NCI-H2107 treated with DMSO at 0.1 percent for 48 hours (cell line): ENCODE measurements at regions not wholly inside any gene's neighbourhood (a gene's known extent, or its start where the extent isn't known, plus 50 kb on each side); places are given as distances from the start of the nearest gene placed in this dataset.

Experiments
- DNase-seq: peaks from one replicate; lab custom pipeline; 2025; ENCODE audit not compliant: unreplicated experiment; lab: John Stamatoyannopoulos, UW

DNA sequence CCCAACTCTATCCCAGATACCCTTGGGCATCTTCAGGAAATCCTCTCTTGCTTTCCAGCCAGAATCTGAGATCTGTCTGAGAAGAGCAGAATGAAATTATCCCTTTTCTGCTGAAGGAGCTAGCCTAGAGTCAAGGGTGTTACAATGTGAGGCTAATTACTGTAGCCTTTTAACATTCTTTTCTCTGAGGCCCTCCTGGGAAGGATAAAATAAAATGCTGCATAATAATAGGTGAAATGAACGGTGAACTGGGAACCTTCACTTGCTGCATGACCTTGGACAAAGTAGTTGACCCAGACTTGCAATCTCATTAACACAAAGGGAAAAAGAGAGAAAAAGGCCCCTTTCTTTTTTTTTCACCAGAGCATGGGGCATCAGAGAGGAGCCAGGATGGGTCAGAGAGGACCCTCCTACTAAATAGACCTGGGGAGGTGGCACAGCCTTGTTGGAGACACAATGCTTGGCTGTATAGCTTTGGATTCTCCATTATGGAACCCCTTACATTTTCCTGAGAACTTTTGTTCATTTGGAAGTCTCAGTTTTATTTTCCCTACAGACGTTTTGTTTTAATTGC is 137.0 kb upstream of the LIPC start:
- DNase-seq, result no peak

DNA sequence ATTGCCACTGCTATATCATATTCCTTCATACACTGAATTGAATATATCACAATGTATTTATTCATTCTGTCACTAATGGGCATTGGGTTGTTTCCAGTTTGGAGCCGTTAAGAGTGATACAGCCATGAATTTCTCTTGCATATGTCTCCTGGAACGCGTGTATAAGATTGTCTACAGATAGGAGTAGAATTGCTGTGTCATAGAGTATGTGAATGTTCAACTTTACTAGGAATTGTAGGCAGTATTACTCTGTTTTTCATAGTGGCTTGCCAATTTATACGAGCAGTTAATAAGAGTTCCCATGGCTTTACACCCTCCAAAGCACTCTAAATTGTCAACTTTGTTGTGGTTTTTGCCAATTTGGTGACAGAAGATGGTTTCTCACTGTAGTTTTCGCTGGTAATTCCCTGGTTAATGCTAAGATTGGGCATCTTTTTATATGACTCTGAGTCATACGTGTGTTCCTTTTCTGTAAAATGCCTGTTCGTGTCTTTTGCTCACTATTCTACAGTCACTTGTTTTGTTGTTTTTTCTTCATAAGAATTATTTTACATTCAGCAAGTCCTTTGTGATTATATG is 136.1 kb upstream of the LIPC start:
- DNase-seq, result no peak

DNA sequence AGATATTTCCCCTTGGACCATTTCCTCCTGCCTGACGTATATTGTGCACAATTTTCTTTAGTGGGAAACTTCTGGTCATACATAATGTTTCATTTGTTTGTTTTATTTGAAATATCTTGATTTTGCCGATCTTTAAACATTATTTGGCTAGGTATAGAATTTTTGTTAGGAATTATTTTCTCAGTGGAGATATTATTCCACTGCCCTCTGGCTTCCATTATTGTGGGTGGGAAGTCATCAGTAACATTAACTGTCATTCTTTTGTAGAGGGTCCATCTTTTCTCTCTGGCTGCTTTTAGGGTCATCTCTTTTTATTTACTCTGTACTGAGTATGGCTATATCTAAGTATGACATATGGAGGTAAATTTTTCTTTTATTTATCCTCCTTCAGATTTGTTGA is 135.5 kb upstream of the LIPC start:
- DNase-seq, result no peak

DNA sequence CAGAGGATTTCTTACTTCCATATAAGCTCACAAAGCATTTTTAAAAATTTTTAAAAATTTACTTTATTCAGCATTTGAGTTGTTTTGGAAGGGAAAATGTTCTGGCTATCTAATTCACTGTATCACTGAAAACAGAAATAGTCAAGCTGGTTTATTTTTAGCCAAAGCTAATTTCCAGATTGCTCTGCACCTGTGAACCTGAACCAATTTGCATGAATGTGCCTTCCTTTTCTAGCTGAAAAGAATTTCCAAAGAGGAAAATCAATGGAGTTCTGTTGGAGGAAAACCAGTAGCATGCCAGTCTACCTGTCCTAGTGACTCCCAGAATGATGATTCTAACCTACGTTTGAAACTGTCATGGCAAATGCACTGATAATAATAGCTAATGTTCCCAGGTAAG is 134.2 kb upstream of the LIPC start:
- no peak for DNase-seq

- DNase-seq, result no peak
Measured at GRCh38 chr15:58298879-58299850, 132.6 kb upstream of the LIPC start.

GRCh38 chr15:58302832-58303231 is 129.0 kb upstream of the LIPC start:
- DNase-seq, result no peak

DNA sequence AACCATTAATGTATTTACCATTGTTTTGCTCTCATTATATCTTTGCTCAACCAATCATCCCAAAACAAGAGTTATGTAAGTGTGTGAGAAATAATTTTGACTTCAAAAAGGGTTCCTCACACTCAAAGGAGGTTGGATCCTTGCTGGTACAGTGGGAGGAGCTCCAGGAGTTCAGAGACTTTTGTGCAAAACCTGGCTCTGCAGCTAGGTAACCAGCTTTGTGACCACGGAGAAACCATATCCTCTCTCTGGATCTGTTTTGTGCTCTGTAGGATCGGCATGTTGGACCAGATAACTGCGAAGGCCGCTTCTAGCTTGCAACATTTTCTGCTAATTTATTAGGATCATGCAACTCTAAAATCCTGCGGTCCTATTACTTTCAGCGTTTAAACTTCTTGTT is 128.6 kb upstream of the LIPC start:
- DNase-seq, result no peak

DNA sequence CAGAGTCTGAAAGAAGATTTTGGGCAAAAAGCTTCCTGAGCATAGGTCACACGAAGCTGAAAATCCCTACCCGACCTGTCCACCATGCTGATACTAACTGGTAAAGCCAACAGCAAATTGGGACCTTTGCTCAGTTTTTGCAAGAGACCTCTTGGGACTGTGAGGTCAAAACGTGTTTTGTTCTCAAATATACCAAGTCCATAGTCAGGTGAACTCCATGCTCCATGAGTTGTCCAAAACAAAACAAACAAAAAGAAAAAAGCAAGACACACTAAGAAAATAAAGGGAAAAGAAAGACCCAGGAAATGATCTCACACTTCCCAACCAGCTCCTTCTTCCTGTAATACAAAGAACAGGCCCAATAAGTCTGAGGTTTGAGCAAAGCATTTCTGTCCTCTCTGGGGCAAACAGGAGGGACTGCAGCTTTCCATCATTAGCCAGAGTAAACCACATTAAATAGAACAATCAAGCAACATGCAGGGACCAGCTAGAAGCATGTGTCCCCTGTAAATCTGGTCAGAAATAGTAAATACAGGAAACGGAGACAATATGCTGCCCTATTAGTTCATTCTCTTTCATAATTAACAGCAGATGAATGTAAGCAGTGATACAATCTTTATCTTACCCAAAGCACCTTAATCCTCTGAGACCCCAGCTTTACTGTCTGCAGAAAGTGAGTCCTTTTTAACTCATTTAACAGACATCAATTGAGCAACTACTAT is 125.0 kb upstream of the LIPC start:
- no peak for DNase-seq

- no peak for DNase-seq
Measured at GRCh38 chr15:58307313-58307961, 124.4 kb upstream of the LIPC start.

DNA sequence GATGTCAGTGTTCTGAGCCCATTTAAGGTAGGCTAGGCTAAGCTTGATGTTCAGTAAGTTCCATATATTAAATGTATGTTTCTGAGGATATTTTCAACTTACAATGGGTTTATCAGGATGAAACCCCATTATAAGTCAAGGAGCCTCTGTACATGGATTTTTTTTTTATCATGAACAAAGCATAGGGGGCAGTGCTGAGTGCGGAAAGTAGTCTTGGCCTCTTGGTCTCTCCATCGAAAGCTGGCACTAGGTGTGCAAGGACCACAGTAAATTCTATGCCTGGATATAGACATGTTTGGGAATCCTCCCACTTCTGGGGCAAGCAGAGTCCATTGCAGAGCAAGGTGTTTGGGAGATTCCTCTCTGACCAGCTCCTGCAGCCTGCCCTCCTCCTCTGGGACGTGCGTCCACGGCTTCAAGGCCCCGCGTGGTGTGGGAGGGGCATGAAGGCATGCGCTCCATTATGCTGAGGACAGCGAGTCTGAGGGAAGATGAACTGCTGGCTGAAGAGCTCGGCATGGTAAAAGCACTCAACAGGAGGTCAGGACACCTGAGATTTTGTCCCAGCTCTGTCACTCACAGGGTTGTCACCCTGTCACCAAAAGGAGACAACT is 122.9 kb upstream of the LIPC start:
- DNase-seq, result no peak

GRCh38 chr15:58309963-58310928 is 121.5 kb upstream of the LIPC start:
- no peak for DNase-seq

DNA sequence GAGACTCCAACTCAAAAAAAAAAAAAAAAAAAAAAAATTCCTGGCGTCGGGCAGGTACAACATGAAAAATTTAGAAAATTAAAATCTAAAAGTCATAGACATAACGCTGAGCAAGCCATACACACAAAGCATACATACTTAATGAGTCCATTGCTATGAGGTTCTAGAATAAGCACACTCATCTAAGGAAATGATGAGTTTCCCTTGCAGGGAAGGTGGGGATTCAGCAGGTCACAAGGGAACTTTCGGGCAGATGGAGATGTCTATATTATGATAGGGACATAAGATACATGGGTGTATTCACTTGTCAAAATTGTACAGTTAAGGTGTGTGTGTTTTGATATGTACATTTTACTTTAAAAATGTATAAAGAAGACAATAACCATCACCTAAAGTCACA is 120.2 kb upstream of the LIPC start:
- DNase-seq, result no peak

- no peak for DNase-seq
Measured at GRCh38 chr15:58312031-58312430, 119.8 kb upstream of the LIPC start.

DNA sequence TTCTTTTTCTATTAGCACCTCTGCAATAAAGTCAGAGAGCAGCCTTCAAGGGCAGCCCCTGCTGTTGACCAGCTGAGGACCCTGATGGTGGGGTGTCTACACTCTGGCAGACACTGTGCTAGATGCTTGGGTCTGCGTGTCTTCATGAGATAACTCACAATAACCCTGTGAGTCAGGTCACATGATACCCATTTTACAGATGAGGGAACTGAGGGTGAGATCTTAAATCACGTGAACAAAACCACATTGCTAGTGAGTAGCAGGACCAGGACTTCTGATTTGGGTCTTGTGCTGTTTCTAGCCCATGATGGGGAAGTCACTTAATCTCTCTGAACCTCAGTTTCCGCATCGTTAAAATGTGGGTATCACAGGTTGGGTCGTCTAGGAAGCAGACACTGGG is 118.5 kb upstream of the LIPC start:
- DNase-seq, result no peak

DNA sequence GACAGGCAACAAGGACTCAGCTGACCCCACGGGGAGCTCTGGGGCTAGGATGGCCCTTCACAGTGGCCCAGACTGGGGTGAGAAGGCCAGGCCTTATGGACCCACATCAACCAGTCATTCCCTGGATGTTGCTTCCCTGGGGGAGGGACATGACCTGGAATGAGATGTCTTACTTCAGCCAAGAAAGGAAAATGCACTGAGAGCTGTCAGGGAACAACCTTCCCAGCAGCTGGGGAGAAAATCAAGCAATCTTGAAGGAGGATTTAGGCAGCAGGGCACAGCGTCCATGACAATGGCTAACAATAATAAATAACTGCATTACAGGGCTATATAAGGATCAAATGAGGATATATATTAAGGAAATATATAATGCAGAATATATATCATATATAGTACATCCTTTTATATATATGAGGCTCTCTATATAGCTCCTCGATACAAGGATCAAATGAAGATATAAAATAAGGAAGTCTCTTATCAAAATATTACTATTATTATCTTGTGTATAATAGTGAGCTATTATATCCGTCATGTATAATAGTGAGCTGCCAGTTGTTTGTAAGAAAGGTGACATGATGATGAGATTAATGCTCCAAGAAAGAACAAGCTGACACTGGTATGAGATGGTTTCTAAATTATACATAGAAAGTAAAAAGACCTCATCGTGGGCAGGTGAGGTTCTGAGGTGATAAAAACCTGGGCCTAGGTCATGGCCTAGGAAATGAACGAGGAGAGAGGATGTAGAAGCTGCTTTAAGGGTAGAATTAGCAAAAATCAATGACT is 117.8 kb upstream of the LIPC start:
- no peak for DNase-seq

DNA sequence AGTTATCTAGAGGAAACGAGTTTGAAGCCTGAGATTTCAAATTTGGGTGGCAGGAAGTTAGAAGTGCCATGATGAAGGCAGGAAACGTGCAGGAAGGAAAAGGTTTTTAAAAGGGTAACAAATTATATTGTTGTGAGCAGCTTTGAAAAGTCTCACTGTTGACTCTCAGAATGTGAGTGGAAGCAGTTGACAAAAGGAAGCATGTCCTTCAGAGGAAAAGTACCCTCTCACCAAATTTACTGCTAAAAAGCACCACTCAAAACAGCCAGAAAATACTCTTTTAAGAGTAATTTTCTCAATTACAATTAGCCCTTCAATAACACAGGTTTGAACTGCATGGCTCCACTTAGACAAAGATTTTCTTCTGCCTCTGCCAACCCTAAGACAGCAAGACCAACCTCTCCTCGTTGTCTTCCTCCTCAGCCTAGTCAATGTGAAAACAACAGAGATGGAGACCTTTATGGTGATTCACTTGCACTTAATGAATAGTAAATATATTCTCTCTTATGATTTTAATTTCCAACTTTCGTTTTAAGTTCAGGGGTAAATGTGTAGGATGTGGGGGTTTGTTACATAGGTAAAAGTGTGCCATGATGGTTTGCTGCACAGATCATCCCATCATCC is 117.1 kb upstream of the LIPC start:
- DNase-seq, result no peak

DNA sequence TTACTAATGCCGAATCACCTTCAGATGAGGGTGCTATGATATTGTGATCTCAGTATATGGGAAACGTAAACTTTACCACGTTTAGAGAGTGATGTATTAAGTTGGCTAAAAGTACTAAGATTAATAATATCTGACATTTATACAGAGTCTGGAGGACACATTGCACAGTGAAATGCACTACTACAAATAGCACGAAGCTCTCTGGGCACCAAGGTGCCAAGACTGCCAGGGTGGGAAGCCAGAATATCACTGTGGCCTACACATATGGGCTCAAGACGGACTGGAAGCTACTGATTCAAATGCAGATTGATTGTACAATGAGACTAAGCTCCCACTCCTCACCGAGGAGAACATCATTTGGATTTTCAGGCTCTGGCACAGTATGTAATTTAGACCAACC is 113.3 kb upstream of the LIPC start:
- DNase-seq, result no peak

GRCh38 chr15:58321034-58321433 is 110.8 kb upstream of the LIPC start:
- DNase-seq, result no peak
